SK-N-SH treated with all-trans-retinoic acid at 6 μM for 48 hours (cell line): ENCODE measurements at regions not wholly inside any gene's neighbourhood (a gene's known extent, or its start where the extent isn't known, plus 50 kb on each side); places are given as distances from the start of the nearest gene placed in this dataset.

Experiments
- ATAC-seq: fragments of 200-7000 bp; cut with Tn5 transposase; 3 replicates; pipeline ENCODE4 v1.9.1; 2020; ENCODE audit warnings: mild to moderate bottlenecking, moderate library complexity
- ARNTL ChIP-seq: fragments of 450-650 bp; formaldehyde crosslinking; IDR thresholded peaks from 2 replicates; pipeline ENCODE4 v1.5.0; 2020; ENCODE audit warnings: low read depth, mild to moderate bottlenecking, moderate library complexity, borderline replicate concordance
- BACH2 ChIP-seq: fragments of 250-450 bp; sonication (Bioruptor Pico); IDR thresholded peaks from 2 replicates; pipeline ENCODE4 v1.9.0; 2021; ENCODE audit warnings: mild to moderate bottlenecking, borderline replicate concordance
- CREB5 ChIP-seq: fragments of 250-450 bp; sonication (Bioruptor Pico); IDR thresholded peaks from 2 replicates; pipeline ENCODE4 v1.5.1; 2020; ENCODE audit warnings: low read depth, mild to moderate bottlenecking, moderate library complexity
- CSDC2 ChIP-seq: fragments of 250-450 bp; sonication (Bioruptor Pico); IDR thresholded peaks from 2 replicates; pipeline ENCODE4 v1.5.0; 2020; ENCODE audit warnings: mild to moderate bottlenecking, moderate library complexity
- ESRRG ChIP-seq: fragments of 250-450 bp; sonication (Bioruptor Pico); IDR thresholded peaks from 2 replicates; pipeline ENCODE4 v1.6.1; 2021; ENCODE audit warnings: mild to moderate bottlenecking
- GLIS3 ChIP-seq: fragments of 250-450 bp; sonication (Bioruptor Pico); IDR thresholded peaks from 2 replicates; pipeline ENCODE4 v1.5.0; 2020; ENCODE audit warnings: mild to moderate bottlenecking, moderate library complexity
- ISL1 ChIP-seq: fragments of 250-450 bp; sonication (Bioruptor Pico); IDR thresholded peaks from 2 replicates; pipeline ENCODE4 v2.1.2; 2022; ENCODE audit warnings: mild to moderate bottlenecking, moderate library complexity
- OSR1 ChIP-seq: fragments of 250-450 bp; sonication (Bioruptor Pico); IDR thresholded peaks from 2 replicates; pipeline ENCODE4 v1.8.0; 2022; ENCODE audit warnings: moderate library complexity, mild to moderate bottlenecking, inconsistent platforms
- PPARA ChIP-seq: fragments of 250-450 bp; sonication (Bioruptor Pico); IDR thresholded peaks from 2 replicates; pipeline ENCODE4 v1.5.0; 2020; ENCODE audit warnings: mild to moderate bottlenecking, borderline replicate concordance
- RARB ChIP-seq: fragments of 250-450 bp; sonication (Bioruptor Pico); IDR thresholded peaks from 2 replicates; pipeline ENCODE4 v1.8.0; 2021; ENCODE audit warnings: mild to moderate bottlenecking, moderate library complexity
- SNAI2 ChIP-seq: fragments of 250-450 bp; sonication (Bioruptor Pico); IDR thresholded peaks from 2 replicates; pipeline ENCODE4 v1.5.0; 2020; ENCODE audit warnings: mild to moderate bottlenecking, moderate library complexity
- TCF4 ChIP-seq: fragments of 250-450 bp; sonication (Bioruptor Pico); IDR thresholded peaks from 2 replicates; pipeline ENCODE4 v1.8.0; 2021; ENCODE audit warnings: mild to moderate bottlenecking, moderate library complexity, borderline replicate concordance
- TOX ChIP-seq: fragments of 250-450 bp; sonication (Bioruptor Pico); IDR thresholded peaks from 2 replicates; pipeline ENCODE4 v1.8.0; 2021; ENCODE audit warnings: mild to moderate bottlenecking, moderate library complexity, borderline replicate concordance
- TSHZ2 ChIP-seq: fragments of 250-450 bp; sonication (Bioruptor Pico); IDR thresholded peaks from 2 replicates; pipeline ENCODE4 v1.5.0; 2020; ENCODE audit warnings: mild to moderate bottlenecking, moderate library complexity
- ZC3H10 ChIP-seq: fragments of 250-450 bp; sonication (Bioruptor Pico); IDR thresholded peaks from 2 replicates; pipeline ENCODE4 v1.5.1; 2021; ENCODE audit warnings: mild to moderate bottlenecking, moderate library complexity
- ZFP3 ChIP-seq: fragments of 250-450 bp; sonication (Bioruptor Pico); IDR thresholded peaks from 2 replicates; pipeline ENCODE4 v1.5.0; 2020; ENCODE audit warnings: mild to moderate bottlenecking, moderate library complexity
- ZFP30 ChIP-seq: fragments of 450-650 bp; formaldehyde crosslinking; IDR thresholded peaks from 2 replicates; pipeline ENCODE4 v1.5.0; 2022; ENCODE audit warnings: mild to moderate bottlenecking, moderate library complexity
- ZNF565 ChIP-seq: fragments of 450-650 bp; formaldehyde crosslinking; conservative IDR thresholded peaks from 2 replicates; pipeline ENCODE4 v1.5.0; 2020; ENCODE audit warnings: low read depth, mild to moderate bottlenecking, moderate library complexity
- ZNF70 ChIP-seq: fragments of 450-650 bp; formaldehyde crosslinking; IDR thresholded peaks from 2 replicates; pipeline ENCODE4 v1.5.0; 2020; ENCODE audit warnings: mild to moderate bottlenecking, moderate library complexity
- ZNF8 ChIP-seq: fragments of 450-650 bp; formaldehyde crosslinking; IDR thresholded peaks from 2 replicates; pipeline ENCODE4 v1.5.0; 2020; ENCODE audit warnings: mild to moderate bottlenecking, moderate library complexity
- TF ChIP-seq, protein P1 (sequence below): fragments of 250-450 bp; sonication (Bioruptor Pico); IDR thresholded peaks from 2 replicates; pipeline ENCODE4 v1.5.1; 2021; ENCODE audit warnings: mild to moderate bottlenecking, moderate library complexity
- TF ChIP-seq, protein P2 (sequence below): fragments of 250-450 bp; sonication (Bioruptor Pico); IDR thresholded peaks from 2 replicates; pipeline ENCODE4 v1.8.0; 2021; ENCODE audit warnings: low read depth, mild to moderate bottlenecking, moderate library complexity, borderline replicate concordance
- TF ChIP-seq, protein P3 (sequence below): fragments of 250-450 bp; sonication (Bioruptor Pico); IDR thresholded peaks from 2 replicates; pipeline ENCODE4 v1.8.0; 2020; ENCODE audit warnings: mild to moderate bottlenecking, moderate library complexity, borderline replicate concordance

DNA sequence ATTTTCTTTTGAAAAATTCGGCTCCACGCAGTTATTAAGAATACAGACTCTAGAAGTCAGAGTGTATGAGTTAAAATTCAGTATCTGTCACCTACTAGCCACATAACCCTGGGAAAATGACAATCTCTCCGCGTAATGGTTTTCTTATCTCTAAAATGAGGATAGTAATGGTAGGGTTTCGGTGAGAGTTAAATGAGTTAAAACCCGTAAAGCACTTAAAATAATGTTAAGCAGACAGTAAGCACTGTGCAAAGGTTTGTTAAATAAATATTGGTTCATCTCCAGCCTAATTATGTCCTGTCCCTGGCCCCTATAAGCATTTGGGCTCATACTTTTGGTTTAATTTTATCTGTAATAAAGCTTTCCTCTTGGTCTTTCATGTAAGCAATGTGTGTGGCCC, 350.8 kb upstream of the GRIA3 start:
- no peak for ATAC-seq
- TF ChIP-seq ESRRG (CRISPR knock-in tag) (no peak), ZC3H10 (CRISPR knock-in tag) (no peak), ZFP3 (CRISPR knock-in tag) (no peak), BACH2 (CRISPR knock-in tag) (no peak), ZNF565 (CRISPR knock-in tag) (no peak), RARB (CRISPR knock-in tag) (no peak), ZFP30 (no peak), CREB5 (CRISPR knock-in tag) (peak; percentile 21; the same call in 1 of the 2 replicates), ZNF70 (CRISPR knock-in tag) (no peak), TCF4 (CRISPR knock-in tag) (peak; percentile 59; the same call in 1 of the 2 replicates), GLIS3 (CRISPR knock-in tag) (no peak), ISL1 (peak; percentile 89), PPARA (CRISPR knock-in tag) (no peak), ARNTL (CRISPR knock-in tag) (no peak), SNAI2 (CRISPR knock-in tag) (no peak), TOX (no peak), ZNF8 (CRISPR knock-in tag) (no peak), TSHZ2 (0 out of 2 replicates have a peak, but pooled peaks have one; percentile 4), CSDC2 (CRISPR knock-in tag) (no peak), OSR1 (CRISPR knock-in tag) (no peak)
- TF ChIP-seq, protein P1, sequence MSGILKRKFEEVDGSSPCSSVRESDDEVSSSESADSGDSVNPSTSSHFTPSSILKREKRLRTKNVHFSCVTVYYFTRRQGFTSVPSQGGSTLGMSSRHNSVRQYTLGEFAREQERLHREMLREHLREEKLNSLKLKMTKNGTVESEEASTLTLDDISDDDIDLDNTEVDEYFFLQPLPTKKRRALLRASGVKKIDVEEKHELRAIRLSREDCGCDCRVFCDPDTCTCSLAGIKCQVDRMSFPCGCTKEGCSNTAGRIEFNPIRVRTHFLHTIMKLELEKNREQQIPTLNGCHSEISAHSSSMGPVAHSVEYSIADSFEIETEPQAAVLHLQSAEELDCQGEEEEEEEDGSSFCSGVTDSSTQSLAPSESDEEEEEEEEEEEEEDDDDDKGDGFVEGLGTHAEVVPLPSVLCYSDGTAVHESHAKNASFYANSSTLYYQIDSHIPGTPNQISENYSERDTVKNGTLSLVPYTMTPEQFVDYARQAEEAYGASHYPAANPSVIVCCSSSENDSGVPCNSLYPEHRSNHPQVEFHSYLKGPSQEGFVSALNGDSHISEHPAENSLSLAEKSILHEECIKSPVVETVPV (CRISPR knock-in tag): 0 out of 2 replicates have a peak, but pooled peaks have one; percentile 26
- TF ChIP-seq, protein P2, sequence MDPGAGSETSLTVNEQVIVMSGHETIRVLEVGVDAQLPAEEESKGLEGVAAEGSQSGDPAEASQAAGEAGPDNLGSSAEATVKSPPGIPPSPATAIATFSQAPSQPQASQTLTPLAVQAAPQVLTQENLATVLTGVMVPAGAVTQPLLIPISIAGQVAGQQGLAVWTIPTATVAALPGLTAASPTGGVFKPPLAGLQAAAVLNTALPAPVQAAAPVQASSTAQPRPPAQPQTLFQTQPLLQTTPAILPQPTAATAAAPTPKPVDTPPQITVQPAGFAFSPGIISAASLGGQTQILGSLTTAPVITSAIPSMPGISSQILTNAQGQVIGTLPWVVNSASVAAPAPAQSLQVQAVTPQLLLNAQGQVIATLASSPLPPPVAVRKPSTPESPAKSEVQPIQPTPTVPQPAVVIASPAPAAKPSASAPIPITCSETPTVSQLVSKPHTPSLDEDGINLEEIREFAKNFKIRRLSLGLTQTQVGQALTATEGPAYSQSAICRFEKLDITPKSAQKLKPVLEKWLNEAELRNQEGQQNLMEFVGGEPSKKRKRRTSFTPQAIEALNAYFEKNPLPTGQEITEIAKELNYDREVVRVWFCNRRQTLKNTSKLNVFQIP (CRISPR knock-in tag): no peak
- TF ChIP-seq, protein P3, sequence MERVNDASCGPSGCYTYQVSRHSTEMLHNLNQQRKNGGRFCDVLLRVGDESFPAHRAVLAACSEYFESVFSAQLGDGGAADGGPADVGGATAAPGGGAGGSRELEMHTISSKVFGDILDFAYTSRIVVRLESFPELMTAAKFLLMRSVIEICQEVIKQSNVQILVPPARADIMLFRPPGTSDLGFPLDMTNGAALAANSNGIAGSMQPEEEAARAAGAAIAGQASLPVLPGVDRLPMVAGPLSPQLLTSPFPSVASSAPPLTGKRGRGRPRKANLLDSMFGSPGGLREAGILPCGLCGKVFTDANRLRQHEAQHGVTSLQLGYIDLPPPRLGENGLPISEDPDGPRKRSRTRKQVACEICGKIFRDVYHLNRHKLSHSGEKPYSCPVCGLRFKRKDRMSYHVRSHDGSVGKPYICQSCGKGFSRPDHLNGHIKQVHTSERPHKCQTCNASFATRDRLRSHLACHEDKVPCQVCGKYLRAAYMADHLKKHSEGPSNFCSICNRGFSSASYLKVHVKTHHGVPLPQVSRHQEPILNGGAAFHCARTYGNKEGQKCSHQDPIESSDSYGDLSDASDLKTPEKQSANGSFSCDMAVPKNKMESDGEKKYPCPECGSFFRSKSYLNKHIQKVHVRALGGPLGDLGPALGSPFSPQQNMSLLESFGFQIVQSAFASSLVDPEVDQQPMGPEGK (CRISPR knock-in tag): no peak

- ATAC-seq: no peak
- TF ChIP-seq ZFP3 (CRISPR knock-in tag): no peak
- TF ChIP-seq TSHZ2: 0 out of 2 replicates have a peak, but pooled peaks have one; percentile 32
- peak; percentile 77 for TF ChIP-seq ISL1
Measured at GRCh38 chrX:122835886-122836285, 348.2 kb upstream of the GRIA3 start.
